Right cardiac atrium (tissue), 5 donors: ENCODE measurements at regions not wholly inside any gene's neighbourhood (a gene's known extent, or its start where the extent isn't known, plus 50 kb on each side); places are given as distances from the start of the nearest gene placed in this dataset.

Experiments
- ATAC-seq, 2 donors: fragments of 200-7000 bp; cut with Tn5 transposase; one replicate each; pipeline versions ENCODE4 v1.8.0 to v1.9.1; 2020; ENCODE audit warnings: moderate library complexity in 2 of 2, mild to moderate bottlenecking in 1 of 2
- DNase-seq, 3 donors: peaks; one replicate each; pipeline ENCODE4 v3.0.0-alpha.2; 2020
- H3K27ac ChIP-seq: one replicate; pipeline ENCODE4 v1.5.1; 2013; ENCODE audit warnings: mild to moderate bottlenecking, low read length, control low read depth, moderate library complexity
- H3K27me3 ChIP-seq: one replicate; pipeline ENCODE4 v1.6.1; 2013; ENCODE audit not compliant: control insufficient read depth, insufficient read depth
- H3K4me1 ChIP-seq: one replicate; pipeline ENCODE4 v1.6.1; 2013; ENCODE audit warnings: low read length; ENCODE audit not compliant: control insufficient read depth, insufficient read depth
- H3K4me3 ChIP-seq: one replicate; pipeline ENCODE4 v1.5.1; 2013; ENCODE audit warnings: low read length, control low read depth
- H3K9me3 ChIP-seq: one replicate; pipeline ENCODE4 v1.6.1; 2013; ENCODE audit warnings: low read length; ENCODE audit not compliant: control insufficient read depth
- WGBS: extraction: QIAGEN DNeasy Blood & Tissue Kit; methylation state at CpG from one replicate; pipeline ENCODE4 v1.1.7; 2013; 5-methylcytosine and 5-hydroxymethylcytosine counted together
- intact Hi-C, 4 donors: fragments of 100-400 bp; cut with DNase I; formaldehyde crosslinking; loops; one replicate each; pipeline versions ENCODE4 v1.11.0 to v1.14.0; 2022 to 2023
- donor health status: healthy with polysubstance abuse.
- donor health status: DM: no; HTN: yes; CAD: no.
- donor health status: DM: no; HTN: no; CAD: no.
- donor health status: DM: no; HTN: yes; CAD: no; lungs with severe emphysema.
- donor health status: DM: yes; HTN: yes; CAD: no.

DNA sequence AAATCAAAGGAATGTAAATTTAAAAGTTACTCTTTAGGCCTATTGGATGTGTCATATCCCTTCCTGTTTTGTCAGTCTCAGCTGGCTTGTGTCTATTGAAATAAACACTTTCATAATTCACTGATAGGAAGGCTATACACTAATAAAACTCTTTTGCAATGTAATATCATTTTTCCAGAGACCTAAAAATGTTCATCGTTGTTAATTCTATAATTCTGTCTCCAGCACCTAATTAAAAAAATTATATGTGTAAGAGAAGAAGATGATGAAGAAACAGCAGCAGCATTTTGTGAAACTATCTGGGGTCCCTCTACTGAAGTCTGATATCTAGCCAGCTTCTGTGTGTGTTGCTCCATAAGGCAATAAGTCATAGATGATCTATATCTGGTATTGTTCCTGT, 602.7 kb downstream of the ETV1 start:
- H3K27me3 ChIP-seq, result no peaks in the 10 kb centered on the region
- no peaks in the 10 kb centered on the region for H3K4me1 ChIP-seq
- H3K9me3 ChIP-seq, result no peaks in the 10 kb centered on the region
- intact Hi-C loops, result no loop called here
- no peak for ATAC-seq
- 84% methylated on average over 1 of the region's 1 CpG for WGBS
- no peak for DNase-seq
- no peak overlapping the region for H3K4me3 ChIP-seq
- no peak overlapping the region for H3K27ac ChIP-seq

DNA sequence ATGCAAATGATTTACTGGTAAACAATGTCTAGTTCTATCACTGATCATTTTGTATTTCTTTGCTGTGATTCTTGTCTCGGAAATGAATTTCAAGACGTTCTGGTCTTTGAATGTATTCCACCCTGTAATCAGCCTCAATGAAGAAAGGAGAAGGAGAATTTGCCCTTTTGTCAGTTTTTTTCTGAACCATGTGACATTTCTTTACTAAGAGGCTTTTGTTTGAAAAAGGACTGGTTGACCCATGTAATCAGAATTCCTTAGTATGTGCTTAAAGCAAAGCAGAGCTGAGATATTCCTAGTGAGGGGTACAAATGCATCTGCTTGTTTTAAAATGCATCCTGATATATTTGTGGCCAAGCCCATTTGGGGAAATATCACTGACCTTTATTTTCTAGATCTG, 581.6 kb downstream of the ETV1 start:
- H3K4me1 ChIP-seq, result no peaks in the 10 kb centered on the region
- no peak for ATAC-seq
- H3K27ac ChIP-seq, result no peak overlapping the region
- H3K27me3 ChIP-seq, result no peaks in the 10 kb centered on the region
- no peaks in the 10 kb centered on the region for H3K9me3 ChIP-seq
- intact Hi-C loops, result no loop called here
- no peak overlapping the region for H3K4me3 ChIP-seq
- 64% methylated on average over 2 of the region's 2 CpGs for WGBS
- no peak for DNase-seq

DNA sequence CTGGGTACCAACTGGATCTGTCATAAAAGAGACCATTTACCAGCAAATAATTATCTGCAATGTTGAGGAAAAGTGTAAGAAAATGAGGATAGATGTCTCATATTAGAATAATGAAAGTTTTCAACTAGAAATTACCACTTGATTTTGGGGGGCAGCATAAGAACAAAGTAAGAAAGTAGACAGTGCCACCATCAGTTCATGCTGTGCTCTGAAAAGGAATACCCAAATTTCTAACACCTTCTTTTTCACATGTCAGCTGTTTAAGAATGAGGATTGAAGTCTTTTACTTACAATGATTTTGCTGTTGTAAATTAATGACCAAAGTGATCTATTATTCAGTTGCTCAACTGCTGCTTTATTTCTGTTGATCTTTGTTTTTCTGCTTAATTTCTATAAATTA, 578.3 kb downstream of the ETV1 start:
- no peak for DNase-seq
- Histone ChIP-seq H3K27me3 (no peaks in the 10 kb centered on the region), H3K9me3 (no peaks in the 10 kb centered on the region), H3K4me3 (no peak overlapping the region), H3K4me1 (no peaks in the 10 kb centered on the region), H3K27ac (no peak overlapping the region)
- intact Hi-C loops, result no loop called here
- no peak for ATAC-seq

DNA sequence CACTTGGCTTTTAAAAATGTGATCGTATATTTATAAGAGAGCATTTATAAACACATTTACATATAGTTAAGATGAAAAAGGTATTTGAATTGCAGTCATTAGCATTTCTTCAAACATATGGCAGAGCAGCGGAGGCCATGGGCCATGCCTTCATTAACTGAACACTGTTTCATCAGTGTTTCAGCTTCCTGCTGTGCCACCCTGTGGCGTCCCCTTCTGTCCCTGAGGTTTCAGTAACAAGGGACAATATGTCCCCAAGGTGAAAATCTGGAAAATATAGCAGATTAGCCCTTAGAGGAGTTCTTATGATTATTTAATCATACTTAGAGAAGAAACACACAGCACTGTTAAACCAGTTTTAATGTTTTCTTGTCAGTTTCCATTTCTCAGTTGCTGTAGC, 577.8 kb downstream of the ETV1 start:
- Histone ChIP-seq H3K9me3 (no peaks in the 10 kb centered on the region), H3K27me3 (no peaks in the 10 kb centered on the region), H3K4me1 (no peaks in the 10 kb centered on the region), H3K4me3 (no peak overlapping the region), H3K27ac (no peak overlapping the region)
- intact Hi-C loops, result no loop called here
- WGBS, result 75% methylated on average over 3 of the region's 3 CpGs
- DNase-seq (no peak), ATAC-seq (no peak)

DNA sequence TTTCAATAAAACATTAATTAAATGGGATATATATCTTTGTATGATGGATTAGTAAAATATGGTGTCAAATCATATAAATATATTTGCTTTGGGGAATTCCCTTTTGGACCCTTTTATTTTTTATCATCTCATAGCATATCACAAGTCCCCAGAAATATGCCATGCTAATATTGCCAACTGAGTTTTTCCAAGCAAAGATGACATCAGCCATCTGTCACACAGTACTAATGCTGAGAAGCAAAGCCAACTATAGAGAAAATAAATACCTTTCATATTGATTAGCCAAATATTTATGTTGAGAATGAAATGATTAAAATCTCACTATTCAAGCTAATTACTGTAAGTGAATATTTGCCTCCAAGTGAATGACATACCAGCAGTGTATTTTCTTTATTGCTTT, 575.3 kb downstream of the ETV1 start:
- intact Hi-C loops, result no loop called here
- Histone ChIP-seq H3K4me3 (peak overlapping the region; percentile 44), H3K27ac (no peak overlapping the region), H3K4me1 (no peaks in the 10 kb centered on the region), H3K9me3 (no peaks in the 10 kb centered on the region), H3K27me3 (no peaks in the 10 kb centered on the region)
- no peak for ATAC-seq
- DNase-seq, result no peak

DNA sequence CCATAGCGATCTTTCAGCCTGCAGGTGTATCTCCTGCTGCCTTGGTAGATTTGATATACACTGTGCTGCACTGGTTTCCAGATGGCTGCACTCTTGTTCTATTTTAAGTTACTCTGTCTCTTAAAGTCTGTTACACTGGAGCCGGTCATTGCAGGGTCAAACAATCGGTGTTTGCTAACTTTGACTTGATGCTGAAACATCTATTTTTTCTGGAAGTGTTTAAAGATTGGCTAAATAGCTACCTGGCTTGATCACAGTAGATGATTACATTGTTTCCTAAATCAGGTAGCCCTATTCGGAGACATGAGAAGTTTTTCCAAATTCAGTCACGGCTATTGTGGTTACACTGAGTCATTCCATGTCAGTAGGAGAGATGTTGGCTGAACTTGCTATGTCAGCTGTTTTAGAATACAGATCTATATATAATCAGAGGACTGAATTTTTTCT, 574.8 kb downstream of the ETV1 start:
- intact Hi-C loops, result no loop called here
- peak overlapping the region; percentile 44 for H3K4me3 ChIP-seq
- no peak overlapping the region for H3K27ac ChIP-seq
- DNase-seq, result no peak
- ATAC-seq, result peak; percentile 28 to 80
- no peaks in the 10 kb centered on the region for H3K9me3 ChIP-seq
- H3K27me3 ChIP-seq, result no peaks in the 10 kb centered on the region
- H3K4me1 ChIP-seq, result no peaks in the 10 kb centered on the region
- WGBS, result 54% methylated on average over 5 of the region's 5 CpGs

DNA sequence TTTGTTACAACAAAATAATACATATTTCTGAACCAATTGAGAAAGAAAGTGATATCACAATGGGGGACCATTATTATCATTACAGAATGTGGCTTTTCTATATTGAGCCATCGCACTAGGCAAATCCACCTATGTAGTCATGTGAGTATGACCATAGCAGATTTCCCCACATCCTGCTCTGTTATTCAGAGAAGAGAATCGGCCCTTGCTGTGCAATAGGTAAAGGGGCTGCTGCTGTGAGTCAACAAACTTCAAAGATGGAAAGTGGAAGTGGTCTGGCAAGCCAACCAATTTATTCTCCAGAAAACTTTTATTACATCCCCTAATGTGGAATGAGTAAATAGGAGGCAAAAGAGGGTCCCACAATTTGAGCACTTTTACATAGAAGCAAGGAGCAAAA, 573.4 kb downstream of the ETV1 start:
- ATAC-seq, result no peak
- no peak for DNase-seq
- Histone ChIP-seq H3K27ac (no peak overlapping the region), H3K27me3 (no peaks in the 10 kb centered on the region), H3K4me3 (no peak overlapping the region), H3K9me3 (no peaks in the 10 kb centered on the region), H3K4me1 (no peaks in the 10 kb centered on the region)
- intact Hi-C loops, result no loop called here
- WGBS, result 81% methylated on average over 2 of the region's 2 CpGs

DNA sequence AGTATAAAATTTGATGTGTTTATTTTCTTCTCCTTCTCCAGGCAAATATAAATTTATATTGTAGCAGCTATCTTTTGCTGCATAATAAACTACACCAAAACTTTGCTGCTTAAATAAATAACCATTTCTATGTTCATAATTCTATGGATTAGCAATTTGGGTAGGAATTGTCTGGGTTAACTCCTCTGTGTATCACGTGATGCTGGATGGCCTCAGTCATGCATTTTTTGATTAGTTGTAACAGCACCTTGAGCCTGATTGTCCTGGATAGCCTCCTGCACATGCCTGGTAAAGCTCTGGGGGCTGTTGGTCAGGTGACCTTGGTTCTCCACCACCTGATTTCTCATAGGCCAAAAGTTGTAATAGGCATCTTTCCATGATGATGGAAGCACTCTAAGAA, 572.9 kb downstream of the ETV1 start:
- Histone ChIP-seq H3K9me3 (no peaks in the 10 kb centered on the region), H3K27ac (no peak overlapping the region), H3K4me1 (no peaks in the 10 kb centered on the region), H3K27me3 (no peaks in the 10 kb centered on the region), H3K4me3 (no peak overlapping the region)
- no peak for DNase-seq
- intact Hi-C loops, result no loop called here
- no peak for ATAC-seq
- WGBS, result 57% methylated on average over 1 of the region's 1 CpG

DNA sequence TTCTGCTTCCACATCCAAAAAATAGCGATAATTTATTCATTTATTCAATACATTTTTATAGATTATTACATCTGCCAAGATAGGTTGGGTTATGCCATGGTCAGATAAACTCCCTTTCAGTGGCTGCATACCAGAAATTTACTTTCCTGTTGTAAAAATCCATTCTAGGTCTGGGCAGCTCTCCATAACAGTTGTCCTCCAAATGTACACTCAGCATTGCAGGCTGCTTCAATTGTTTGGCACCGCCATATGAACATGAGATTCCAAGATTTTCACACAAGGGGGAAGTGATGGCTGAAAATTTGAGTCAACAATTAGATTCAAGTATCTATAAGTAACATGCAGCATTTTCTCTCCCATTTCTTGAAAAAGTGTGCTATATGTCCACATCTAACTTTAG, 568.7 kb downstream of the ETV1 start:
- Histone ChIP-seq H3K27ac (no peak overlapping the region), H3K9me3 (no peaks in the 10 kb centered on the region), H3K27me3 (no peaks in the 10 kb centered on the region), H3K4me3 (no peak overlapping the region), H3K4me1 (no peaks in the 10 kb centered on the region)
- WGBS, result 85% methylated on average over 2 of the region's 2 CpGs
- no peak for ATAC-seq
- no peak for DNase-seq
- intact Hi-C loops, result no loop called here

DNA sequence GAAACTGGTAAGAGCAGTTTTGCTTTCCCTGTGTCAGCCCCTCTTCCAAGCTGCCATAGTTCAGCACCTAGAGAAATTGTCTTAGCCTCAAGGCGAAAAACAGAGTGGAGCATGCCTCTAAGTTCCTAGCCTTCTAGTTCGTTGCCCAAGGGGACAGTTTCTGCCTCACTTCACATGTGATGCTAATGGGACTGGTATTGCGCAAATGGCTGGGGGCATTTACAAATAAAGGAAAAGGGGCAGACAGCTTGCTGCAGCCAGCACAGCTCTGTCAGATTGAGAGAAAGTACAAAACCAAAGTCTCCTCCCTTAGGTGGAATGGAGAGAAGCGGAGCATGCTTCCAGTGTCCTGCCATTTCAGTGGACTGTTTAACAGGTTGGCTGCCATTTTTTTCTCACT, 567.7 kb downstream of the ETV1 start:
- H3K9me3 ChIP-seq, result no peaks in the 10 kb centered on the region
- intact Hi-C loops, result no loop called here
- H3K4me1 ChIP-seq, result no peaks in the 10 kb centered on the region
- 89% methylated on average over 4 of the region's 4 CpGs for WGBS
- ATAC-seq, result no peak
- H3K4me3 ChIP-seq, result no peak overlapping the region
- DNase-seq, result no peak
- H3K27ac ChIP-seq, result no peak overlapping the region
- no peaks in the 10 kb centered on the region for H3K27me3 ChIP-seq

DNA sequence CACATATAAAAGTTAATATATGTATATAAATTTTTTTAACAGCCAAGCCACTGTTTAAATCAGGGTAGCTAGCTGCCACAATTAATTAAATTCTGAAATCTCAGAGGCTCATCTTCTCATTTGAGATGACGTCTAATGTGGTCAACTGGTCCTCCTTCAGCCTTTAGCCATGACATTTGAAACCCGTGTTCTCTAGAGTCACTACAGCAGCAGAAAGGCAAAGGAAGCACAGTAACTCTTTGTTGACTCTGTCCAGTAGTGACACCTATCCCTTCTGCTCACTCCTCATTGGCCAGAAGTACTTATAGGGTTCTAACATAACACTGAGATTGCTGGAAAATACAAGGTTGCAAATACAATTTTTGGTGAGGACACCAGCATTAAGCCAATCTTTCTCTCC, 555.5 kb downstream of the ETV1 start:
- ATAC-seq, result no peak
- Histone ChIP-seq H3K27me3 (no peaks in the 10 kb centered on the region), H3K4me1 (no peaks in the 10 kb centered on the region), H3K27ac (no peak overlapping the region), H3K4me3 (no peak overlapping the region), H3K9me3 (no peaks in the 10 kb centered on the region)
- intact Hi-C loops, result no loop called here
- 70% methylated on average over 2 of the region's 2 CpGs for WGBS
- no peak for DNase-seq

DNA sequence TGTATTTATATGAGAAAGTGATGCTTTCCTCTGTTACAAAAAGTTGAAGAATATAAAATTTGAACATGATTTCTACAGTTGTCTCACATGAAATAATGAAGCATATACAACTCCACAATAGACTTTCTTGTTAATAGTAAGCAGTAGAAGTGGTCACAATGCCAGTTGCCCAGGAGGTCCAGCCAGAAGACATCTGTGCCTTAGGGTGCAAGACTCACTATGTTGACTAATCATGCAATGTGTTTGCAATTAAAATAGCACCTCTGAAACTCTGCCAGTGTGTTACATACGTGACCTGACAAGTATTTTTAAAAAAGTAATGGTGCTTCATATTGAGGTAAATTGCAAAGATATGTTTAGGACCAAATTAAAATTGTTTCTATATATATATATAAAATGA, 547.2 kb downstream of the ETV1 start:
- WGBS, result 49% methylated on average over 1 of the region's 1 CpG
- Histone ChIP-seq H3K27me3 (no peaks in the 10 kb centered on the region), H3K4me3 (no peak overlapping the region), H3K4me1 (no peaks in the 10 kb centered on the region), H3K27ac (no peak overlapping the region), H3K9me3 (no peaks in the 10 kb centered on the region)
- intact Hi-C loops, result no loop called here
- ATAC-seq, result no peak
- no peak for DNase-seq
